HCT116 (cell line): ENCODE measurements at regions not wholly inside any gene's neighbourhood (a gene's known extent, or its start where the extent isn't known, plus 50 kb on each side); places are given as distances from the start of the nearest gene placed in this dataset.

Experiments
- POLR2A ChIP-seq: IDR thresholded peaks from 2 replicates; pipeline ENCODE4 v1.7.0; 2011; ENCODE audit warnings: borderline replicate concordance; ENCODE audit not compliant: insufficient read depth, insufficient read length; ENCODE audit errors: extremely low read depth
- POLR2AphosphoS5 ChIP-seq: IDR thresholded peaks from 2 replicates; pipeline ENCODE4 v1.6.1; 2011; ENCODE audit warnings: mild to moderate bottlenecking, low read depth, low read length, moderate library complexity
- TF ChIP-seq, protein P1 (sequence below), 3 experiments: fragments of 200-600 bp in 1 of 3; sonication (generic) in 1 of 3; IDR thresholded peaks in 2 of 3; conservative IDR thresholded peaks in 1 of 3; 2 replicates each; pipeline ENCODE4 v1.5.1; 2012 to 2017; ENCODE audit warnings: low read depth in 2 of 3, low read length in 2 of 3, antibody characterized with exemption in 1 of 3, borderline replicate concordance in 1 of 3, control low read depth in 1 of 3, mild to moderate bottlenecking in 1 of 3, mixed read lengths in 1 of 3, mixed run types in 1 of 3, moderate library complexity in 1 of 3; ENCODE audit not compliant: insufficient read depth in 1 of 3
- TF ChIP-seq, protein P2 (sequence below): IDR thresholded peaks from 2 replicates; pipeline ENCODE4 v1.6.1; 2012; ENCODE audit warnings: low read depth

DNA sequence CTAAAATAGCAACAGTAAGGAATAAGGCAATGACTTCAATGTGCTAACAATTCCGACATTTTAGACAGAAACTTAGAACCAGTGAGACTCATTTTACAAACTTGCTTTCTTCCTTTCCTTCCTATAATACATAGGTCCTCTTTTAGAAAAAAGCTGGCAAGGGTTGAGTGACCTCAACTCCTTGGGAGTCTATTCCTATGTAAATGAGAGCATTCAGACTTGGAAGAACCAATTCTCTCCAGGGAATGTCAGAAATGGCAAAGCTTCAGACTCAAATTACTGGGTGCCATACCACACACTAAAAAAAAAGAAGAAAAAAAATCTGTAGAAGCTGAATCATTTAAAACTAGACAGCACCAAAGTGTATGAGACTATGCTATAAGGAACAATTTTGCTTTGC is 1328.2 kb downstream of the OLFM4 start:
- TF ChIP-seq POLR2A (no peak), POLR2AphosphoS5 (no peak)
- TF ChIP-seq, protein P1, sequence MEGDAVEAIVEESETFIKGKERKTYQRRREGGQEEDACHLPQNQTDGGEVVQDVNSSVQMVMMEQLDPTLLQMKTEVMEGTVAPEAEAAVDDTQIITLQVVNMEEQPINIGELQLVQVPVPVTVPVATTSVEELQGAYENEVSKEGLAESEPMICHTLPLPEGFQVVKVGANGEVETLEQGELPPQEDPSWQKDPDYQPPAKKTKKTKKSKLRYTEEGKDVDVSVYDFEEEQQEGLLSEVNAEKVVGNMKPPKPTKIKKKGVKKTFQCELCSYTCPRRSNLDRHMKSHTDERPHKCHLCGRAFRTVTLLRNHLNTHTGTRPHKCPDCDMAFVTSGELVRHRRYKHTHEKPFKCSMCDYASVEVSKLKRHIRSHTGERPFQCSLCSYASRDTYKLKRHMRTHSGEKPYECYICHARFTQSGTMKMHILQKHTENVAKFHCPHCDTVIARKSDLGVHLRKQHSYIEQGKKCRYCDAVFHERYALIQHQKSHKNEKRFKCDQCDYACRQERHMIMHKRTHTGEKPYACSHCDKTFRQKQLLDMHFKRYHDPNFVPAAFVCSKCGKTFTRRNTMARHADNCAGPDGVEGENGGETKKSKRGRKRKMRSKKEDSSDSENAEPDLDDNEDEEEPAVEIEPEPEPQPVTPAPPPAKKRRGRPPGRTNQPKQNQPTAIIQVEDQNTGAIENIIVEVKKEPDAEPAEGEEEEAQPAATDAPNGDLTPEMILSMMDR (IDR thresholded peaks at IDR 0.05 in 2 of 3, conservative IDR thresholded peaks at IDR 0.05 in 1 of 3; ENCODE audit: borderline replicate concordance in 1 of 3, insufficient read depth in 1 of 3, low read depth in 2 of 3, low read length in 2 of 3), result no peak
- TF ChIP-seq, protein P2, sequence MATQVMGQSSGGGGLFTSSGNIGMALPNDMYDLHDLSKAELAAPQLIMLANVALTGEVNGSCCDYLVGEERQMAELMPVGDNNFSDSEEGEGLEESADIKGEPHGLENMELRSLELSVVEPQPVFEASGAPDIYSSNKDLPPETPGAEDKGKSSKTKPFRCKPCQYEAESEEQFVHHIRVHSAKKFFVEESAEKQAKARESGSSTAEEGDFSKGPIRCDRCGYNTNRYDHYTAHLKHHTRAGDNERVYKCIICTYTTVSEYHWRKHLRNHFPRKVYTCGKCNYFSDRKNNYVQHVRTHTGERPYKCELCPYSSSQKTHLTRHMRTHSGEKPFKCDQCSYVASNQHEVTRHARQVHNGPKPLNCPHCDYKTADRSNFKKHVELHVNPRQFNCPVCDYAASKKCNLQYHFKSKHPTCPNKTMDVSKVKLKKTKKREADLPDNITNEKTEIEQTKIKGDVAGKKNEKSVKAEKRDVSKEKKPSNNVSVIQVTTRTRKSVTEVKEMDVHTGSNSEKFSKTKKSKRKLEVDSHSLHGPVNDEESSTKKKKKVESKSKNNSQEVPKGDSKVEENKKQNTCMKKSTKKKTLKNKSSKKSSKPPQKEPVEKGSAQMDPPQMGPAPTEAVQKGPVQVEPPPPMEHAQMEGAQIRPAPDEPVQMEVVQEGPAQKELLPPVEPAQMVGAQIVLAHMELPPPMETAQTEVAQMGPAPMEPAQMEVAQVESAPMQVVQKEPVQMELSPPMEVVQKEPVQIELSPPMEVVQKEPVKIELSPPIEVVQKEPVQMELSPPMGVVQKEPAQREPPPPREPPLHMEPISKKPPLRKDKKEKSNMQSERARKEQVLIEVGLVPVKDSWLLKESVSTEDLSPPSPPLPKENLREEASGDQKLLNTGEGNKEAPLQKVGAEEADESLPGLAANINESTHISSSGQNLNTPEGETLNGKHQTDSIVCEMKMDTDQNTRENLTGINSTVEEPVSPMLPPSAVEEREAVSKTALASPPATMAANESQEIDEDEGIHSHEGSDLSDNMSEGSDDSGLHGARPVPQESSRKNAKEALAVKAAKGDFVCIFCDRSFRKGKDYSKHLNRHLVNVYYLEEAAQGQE, result no peak
